GM13977 (cell line): ENCODE measurements at regions not wholly inside any gene's neighbourhood (a gene's known extent, or its start where the extent isn't known, plus 50 kb on each side); places are given as distances from the start of the nearest gene placed in this dataset.
A peak's percentile ranks its signal among the peaks of the same experiment; 100 is the strongest.

Source experiments
- DNase-seq: peaks from one replicate; pipeline ENCODE4 v3.0.0; 2012; ENCODE audit warnings: low spot score
- CTCF ChIP-seq: IDR thresholded peaks from 2 replicates; pipeline ENCODE4 v1.5.1; 2012; ENCODE audit warnings: mild to moderate bottlenecking, control low read depth; ENCODE audit not compliant: insufficient read depth; ENCODE audit errors: extremely low read depth, missing control alignments
- in situ Hi-C: fragments of 300-500 bp; cut with MboI; formaldehyde crosslinking; loops from one replicate; pipeline ENCODE4 v1.12.0; 2022; ENCODE audit warnings: low sequenced_read_pairs, low pct_unique_long_range_greater_than_20kb, mixed read lengths, inconsistent platforms; ENCODE audit not compliant: unreplicated experiment

DNA sequence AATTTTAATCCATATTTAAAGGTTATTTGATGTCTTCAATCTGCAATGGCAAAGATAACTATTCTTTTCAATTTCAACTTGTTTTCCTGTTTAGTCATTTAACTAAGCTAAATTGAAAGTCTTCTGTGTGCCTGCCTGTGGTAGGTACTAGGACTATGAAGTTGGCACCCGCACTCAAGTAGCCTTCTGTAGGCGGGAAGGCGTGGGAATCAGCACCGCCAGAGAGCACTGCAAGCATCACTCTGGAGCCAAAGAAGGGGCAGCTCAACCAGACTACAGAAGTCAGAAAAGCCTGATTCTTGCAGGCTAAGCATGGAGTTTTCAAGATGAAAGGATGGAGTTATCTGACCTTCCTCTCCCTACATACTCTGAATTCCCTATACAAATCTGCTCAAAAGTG is 269.0 kb upstream of the PHF14 start:
- no peak for DNase-seq
- TF ChIP-seq CTCF: no peak
- in situ Hi-C loops: no loop called here

- peak; percentile 27 for DNase-seq
- in situ Hi-C loops: no loop called here
- TF ChIP-seq CTCF: no peak
Observed at GRCh38 chr7:10706875-10707493, 266.7 kb upstream of the PHF14 start.

GRCh38 chr7:10707519-10707918 is 266.2 kb upstream of the PHF14 start:
- in situ Hi-C loops: no loop called here
- DNase-seq: no peak

DNA sequence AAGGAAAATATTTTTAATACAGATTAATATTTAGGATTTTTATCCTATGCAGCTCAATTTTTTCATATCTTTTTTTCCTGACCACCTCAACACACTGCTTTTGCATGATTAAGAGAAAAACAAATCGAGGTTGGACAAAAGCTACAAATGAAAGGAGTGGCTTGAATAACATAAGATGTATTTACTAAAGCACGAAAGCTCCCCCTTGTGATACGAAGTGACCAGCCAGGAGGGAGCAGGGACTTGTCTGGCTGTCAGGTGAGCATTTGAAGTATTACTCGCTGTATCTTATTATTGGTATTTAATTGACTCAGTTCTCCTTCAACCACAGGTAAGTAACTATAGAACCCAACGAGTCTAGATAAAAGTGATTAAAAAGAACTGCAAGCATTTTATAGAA is 265.2 kb upstream of the PHF14 start:
- in situ Hi-C loops: no loop called here
- TF ChIP-seq CTCF: no peak
- no peak for DNase-seq

More at GRCh38 chr7:10707519-10707918, 266.2 kb upstream of the PHF14 start:
- TF ChIP-seq CTCF: no peak

DNA sequence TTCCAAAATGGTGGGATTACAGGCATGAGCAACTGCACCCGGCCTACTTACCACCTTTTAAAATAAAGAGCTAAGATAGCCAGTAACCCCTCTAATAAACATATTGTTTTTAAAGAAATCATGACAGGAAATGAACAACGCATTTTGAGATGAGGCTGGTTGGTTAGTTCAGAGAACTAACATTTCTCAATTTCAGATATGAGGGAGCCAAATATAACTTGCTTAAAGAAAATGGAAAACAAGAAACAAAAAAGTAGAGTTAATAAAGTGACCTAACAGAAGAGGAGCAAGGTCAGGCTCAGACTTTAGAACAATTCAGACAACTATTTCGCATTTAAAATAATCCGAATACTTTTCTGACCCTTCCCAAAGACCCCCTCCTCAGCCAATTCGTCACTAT is 254.9 kb upstream of the PHF14 start:
- no peak for TF ChIP-seq CTCF
- DNase-seq: no peak
- in situ Hi-C loops: no loop called here

GRCh38 chr7:10720042-10720441 is 253.6 kb upstream of the PHF14 start:
- no peak for DNase-seq
- no peak for TF ChIP-seq CTCF
- in situ Hi-C loops: no loop called here

DNA sequence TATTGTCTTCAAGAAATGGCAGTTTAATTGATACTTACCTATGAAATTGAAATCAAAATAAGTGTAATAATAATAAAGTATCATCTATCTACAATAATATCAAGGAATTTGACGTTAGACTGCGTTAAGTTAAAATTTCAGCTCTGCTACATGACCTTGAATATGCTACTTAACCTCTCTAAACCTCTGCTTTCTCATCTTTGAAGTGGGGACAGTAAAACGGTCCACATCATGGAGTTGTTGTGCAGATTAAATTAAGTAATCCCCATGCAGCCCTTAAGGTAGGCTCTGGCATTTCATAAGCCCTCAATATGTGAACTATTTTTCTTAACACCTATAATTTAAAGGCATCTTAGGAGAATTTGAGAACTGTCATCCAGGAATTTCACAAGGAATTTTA is 252.4 kb upstream of the PHF14 start:
- DNase-seq: no peak
- in situ Hi-C loops: no loop called here
- no peak for TF ChIP-seq CTCF
